Stimulated activated CD8-positive, alpha-beta memory T cell treated with anti-CD3 and anti-CD28 coated beads, Interleukin-15, amount 100 ng/mL, for 48 hours (primary cell): ENCODE measurements at regions not wholly inside any gene's neighbourhood (a gene's known extent, or its start where the extent isn't known, plus 50 kb on each side); places are given as distances from the start of the nearest gene placed in this dataset.

Experiments
- DNase-seq, 2 donors: peaks; one replicate each; pipeline ENCODE4 v3.0.0-alpha.2; 2020; ENCODE audit warnings: low read depth in 2 of 2

- DNase-seq: no peak
These were observed 403.6 kb upstream of the ANXA10 start for GRCh38 chr4:167688660-167689142.

- no peak for DNase-seq
These were observed 389.9 kb upstream of the ANXA10 start for GRCh38 chr4:167702391-167702790.

GRCh38 chr4:167711517-167711916, 380.8 kb upstream of the ANXA10 start:
- no peak for DNase-seq

- DNase-seq: no peak
These were observed 378.6 kb upstream of the ANXA10 start for GRCh38 chr4:167713756-167714155.

GRCh38 chr4:167715176-167715575, 377.2 kb upstream of the ANXA10 start:
- DNase-seq: no peak

GRCh38 chr4:167717495-167717894, 374.8 kb upstream of the ANXA10 start:
- no peak for DNase-seq

- no peak for DNase-seq
These were observed 370.5 kb upstream of the ANXA10 start for GRCh38 chr4:167721617-167722486.

GRCh38 chr4:167722487-167722808, 369.9 kb upstream of the ANXA10 start:
- no peak for DNase-seq

GRCh38 chr4:167724941-167725340, 367.4 kb upstream of the ANXA10 start:
- DNase-seq: no peak

GRCh38 chr4:167730769-167731168, 361.6 kb upstream of the ANXA10 start:
- no peak for DNase-seq

GRCh38 chr4:167745024-167745687, 347.2 kb upstream of the ANXA10 start:
- DNase-seq: no peak

GRCh38 chr4:167767281-167767680, 325.1 kb upstream of the ANXA10 start:
- no peak for DNase-seq

- DNase-seq: no peak
These were observed 317.7 kb upstream of the ANXA10 start for GRCh38 chr4:167774646-167775045.

GRCh38 chr4:167775375-167775774, 317.0 kb upstream of the ANXA10 start:
- DNase-seq: no peak

GRCh38 chr4:167779280-167779679, 313.1 kb upstream of the ANXA10 start:
- DNase-seq: no peak

- DNase-seq: no peak
These were observed 312.5 kb upstream of the ANXA10 start for GRCh38 chr4:167779864-167780263.

- no peak for DNase-seq
These were observed 307.5 kb upstream of the ANXA10 start for GRCh38 chr4:167784826-167785225.

- DNase-seq: no peak
These were observed 306.8 kb upstream of the ANXA10 start for GRCh38 chr4:167785523-167785922.

GRCh38 chr4:167786504-167786903, 305.8 kb upstream of the ANXA10 start:
- no peak for DNase-seq

- DNase-seq: no peak
These were observed 305.1 kb upstream of the ANXA10 start for GRCh38 chr4:167787231-167787630.

- no peak for DNase-seq
These were observed 289.7 kb upstream of the ANXA10 start for GRCh38 chr4:167802463-167803212.

- no peak for DNase-seq
These were observed 280.4 kb upstream of the ANXA10 start for GRCh38 chr4:167811958-167812357.
